ENCODE measurements at regions not wholly inside any gene's neighbourhood (a gene's known extent, or its start where the extent isn't known, plus 50 kb on each side); places are given as distances from the start of the nearest gene placed in this dataset.
A peak's percentile ranks its signal among the peaks of the same experiment; 100 is the strongest.

DNA sequence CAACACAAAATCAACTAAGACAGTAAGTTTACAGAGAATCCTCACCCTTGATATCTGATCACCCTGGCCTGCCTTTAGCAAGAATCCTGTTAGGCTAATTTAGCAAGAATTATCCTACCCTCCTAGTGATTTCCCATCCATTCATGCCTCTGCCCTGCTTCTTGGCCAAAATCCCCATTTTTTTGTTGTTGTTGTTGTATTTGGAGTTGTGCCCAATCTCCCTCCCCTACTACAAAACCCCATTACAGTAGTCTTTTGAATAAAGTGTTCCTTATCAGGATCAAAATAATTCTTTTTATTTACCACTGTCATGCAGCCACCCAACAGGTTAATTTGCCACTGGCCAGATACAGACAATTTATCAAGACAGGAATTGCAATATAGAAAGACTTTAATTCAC is 58.5 kb upstream of the CLINT1 start:
- H3K4me1 ChIP-seq (ENCODE audit: control insufficient read depth, extremely low read depth, insufficient read depth, low read length) = peaks cover 33% of the 10 kb centered on the region
- no peak for DNase-seq (ENCODE audit: low read depth, low spot score)
- no peaks in the 10 kb centered on the region for H3K9me1 ChIP-seq (ENCODE audit: control insufficient read depth, extremely low read depth, insufficient read depth, low read length)
- TF ChIP-seq, protein P1, sequence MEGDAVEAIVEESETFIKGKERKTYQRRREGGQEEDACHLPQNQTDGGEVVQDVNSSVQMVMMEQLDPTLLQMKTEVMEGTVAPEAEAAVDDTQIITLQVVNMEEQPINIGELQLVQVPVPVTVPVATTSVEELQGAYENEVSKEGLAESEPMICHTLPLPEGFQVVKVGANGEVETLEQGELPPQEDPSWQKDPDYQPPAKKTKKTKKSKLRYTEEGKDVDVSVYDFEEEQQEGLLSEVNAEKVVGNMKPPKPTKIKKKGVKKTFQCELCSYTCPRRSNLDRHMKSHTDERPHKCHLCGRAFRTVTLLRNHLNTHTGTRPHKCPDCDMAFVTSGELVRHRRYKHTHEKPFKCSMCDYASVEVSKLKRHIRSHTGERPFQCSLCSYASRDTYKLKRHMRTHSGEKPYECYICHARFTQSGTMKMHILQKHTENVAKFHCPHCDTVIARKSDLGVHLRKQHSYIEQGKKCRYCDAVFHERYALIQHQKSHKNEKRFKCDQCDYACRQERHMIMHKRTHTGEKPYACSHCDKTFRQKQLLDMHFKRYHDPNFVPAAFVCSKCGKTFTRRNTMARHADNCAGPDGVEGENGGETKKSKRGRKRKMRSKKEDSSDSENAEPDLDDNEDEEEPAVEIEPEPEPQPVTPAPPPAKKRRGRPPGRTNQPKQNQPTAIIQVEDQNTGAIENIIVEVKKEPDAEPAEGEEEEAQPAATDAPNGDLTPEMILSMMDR (optimal IDR thresholded peaks at IDR 0.05 in 1 of 3, IDR thresholded peaks at IDR 0.05 in 1 of 3, conservative IDR thresholded peaks at IDR 0.05 in 1 of 3; ENCODE audit: extremely low read depth in 1 of 3, insufficient read depth in 2 of 3, low read length in 3 of 3) = no peak
- TF ChIP-seq EZH2 (IDR thresholded peaks at IDR 0.05; ENCODE audit: low read length) = no peak
- H3K9me3 ChIP-seq (ENCODE audit: control insufficient read depth, low read depth, low read length) = no peaks in the 10 kb centered on the region
- no peak overlapping the region for H2AFZ ChIP-seq (ENCODE audit: control insufficient read depth, low read length)
- dilution Hi-C loops (cut with MboI; ENCODE audit: extremely low pct_ligation_motif_present, low sequenced_read_pairs) = no loop called here
- no peak for FAIRE-seq
- no peaks in the 10 kb centered on the region for H4K20me1 ChIP-seq (ENCODE audit: control insufficient read depth, extremely low read depth, insufficient read depth, low read length)
- H3K79me2 ChIP-seq (ENCODE audit: control insufficient read depth, insufficient read depth, low read length) = no peaks in the 10 kb centered on the region
- no peak overlapping the region for H3K4me3 ChIP-seq (ENCODE audit: control insufficient read depth in 2 of 3, extremely low read depth in 1 of 3, insufficient read depth in 2 of 3, low read depth in 1 of 3, low read length in 3 of 3)
- no peak overlapping the region for H3K9ac ChIP-seq (ENCODE audit: control insufficient read depth, extremely low read depth, insufficient read depth, low read length)
- H3K4me2 ChIP-seq (ENCODE audit: control insufficient read depth, extremely low read depth, insufficient read depth, low read depth, low read length) = no peak overlapping the region
- H3K36me3 ChIP-seq (ENCODE audit: control insufficient read depth in 2 of 2, extremely low read depth in 1 of 2, insufficient read depth in 2 of 2, low read length in 2 of 2) = no peaks in the 10 kb centered on the region
- no peaks in the 10 kb centered on the region for H3K27me3 ChIP-seq (ENCODE audit: control insufficient read depth, extremely low read depth, insufficient read depth, low read length)
- no peak overlapping the region for H3K27ac ChIP-seq (ENCODE audit: control insufficient read depth, insufficient read depth, low read length)

DNA sequence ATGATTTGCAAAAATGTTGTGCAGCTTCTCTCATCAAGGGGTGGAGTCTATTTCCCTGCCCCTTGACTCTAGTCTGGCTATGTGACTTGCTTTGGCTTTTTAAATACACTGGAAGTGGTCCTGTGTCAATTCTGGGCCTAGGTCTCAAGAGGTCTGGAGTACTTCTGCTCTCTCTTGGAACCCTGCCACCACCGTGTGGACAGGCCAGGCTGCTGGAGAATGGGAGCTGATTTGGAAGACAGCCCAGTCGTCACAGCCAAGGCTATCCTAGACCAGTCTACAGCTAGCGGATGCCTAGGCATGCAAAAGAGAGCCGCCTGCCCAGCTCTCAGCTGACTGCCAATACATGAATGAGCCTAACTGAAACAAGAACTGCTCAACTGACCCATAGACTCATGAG is 56.7 kb upstream of the CLINT1 start:
- Histone ChIP-seq H3K79me2 (ENCODE audit: control insufficient read depth, insufficient read depth, low read length) (no peaks in the 10 kb centered on the region), H2AFZ (ENCODE audit: control insufficient read depth, low read length) (no peak overlapping the region), H3K4me2 (ENCODE audit: control insufficient read depth, extremely low read depth, insufficient read depth, low read depth, low read length) (no peak overlapping the region), H3K27me3 (ENCODE audit: control insufficient read depth, extremely low read depth, insufficient read depth, low read length) (no peaks in the 10 kb centered on the region), H3K36me3 (ENCODE audit: control insufficient read depth in 2 of 2, extremely low read depth in 1 of 2, insufficient read depth in 2 of 2, low read length in 2 of 2) (no peaks in the 10 kb centered on the region), H3K9me3 (ENCODE audit: control insufficient read depth, low read depth, low read length) (no peaks in the 10 kb centered on the region), H3K9ac (ENCODE audit: control insufficient read depth, extremely low read depth, insufficient read depth, low read length) (no peak overlapping the region), H3K4me1 (ENCODE audit: control insufficient read depth, extremely low read depth, insufficient read depth, low read length) (peaks cover 34% of the 10 kb centered on the region), H3K27ac (ENCODE audit: control insufficient read depth, insufficient read depth, low read length) (no peak overlapping the region), H4K20me1 (ENCODE audit: control insufficient read depth, extremely low read depth, insufficient read depth, low read length) (no peaks in the 10 kb centered on the region), H3K9me1 (ENCODE audit: control insufficient read depth, extremely low read depth, insufficient read depth, low read length) (no peaks in the 10 kb centered on the region), H3K4me3 (ENCODE audit: control insufficient read depth in 2 of 3, extremely low read depth in 1 of 3, insufficient read depth in 2 of 3, low read depth in 1 of 3, low read length in 3 of 3) (no peak overlapping the region)
- no peak for FAIRE-seq
- dilution Hi-C loops (cut with MboI; ENCODE audit: extremely low pct_ligation_motif_present, low sequenced_read_pairs) = no loop called here
- TF ChIP-seq, protein P1 (optimal IDR thresholded peaks at IDR 0.05 in 1 of 3, IDR thresholded peaks at IDR 0.05 in 1 of 3, conservative IDR thresholded peaks at IDR 0.05 in 1 of 3; ENCODE audit: extremely low read depth in 1 of 3, insufficient read depth in 2 of 3, low read length in 3 of 3) = peak in 1 of 3 experiments; percentile 4
- TF ChIP-seq EZH2 (IDR thresholded peaks at IDR 0.05; ENCODE audit: low read length) = no peak
- no peak for DNase-seq (ENCODE audit: low read depth, low spot score)

All from keratinocyte (primary cell).